SJCRH30 (cell line): ENCODE measurements at regions not wholly inside any gene's neighbourhood (a gene's known extent, or its start where the extent isn't known, plus 50 kb on each side); places are given as distances from the start of the nearest gene placed in this dataset.
A peak's percentile ranks its signal among the peaks of the same experiment; 100 is the strongest.

Experiments used
- DNase-seq, 2 experiments: peaks; one replicate each; pipeline ENCODE4 v3.0.0-alpha.2; 2015 to 2020
- H3K27ac ChIP-seq: fragments of 250-450 bp; sonication (Bioruptor Pico); 2 replicates; pipeline ENCODE4 v1.5.1; 2020; ENCODE audit warnings: mild to moderate bottlenecking, moderate library complexity
- H3K27me3 ChIP-seq: fragments of 250-450 bp; sonication (Bioruptor Pico); 2 replicates; pipeline ENCODE4 v1.5.1; 2020; ENCODE audit warnings: mild to moderate bottlenecking, moderate library complexity
- H3K36me3 ChIP-seq: fragments of 250-450 bp; sonication (Bioruptor Pico); 2 replicates; pipeline ENCODE4 v1.5.1; 2020; ENCODE audit warnings: mild to moderate bottlenecking, moderate library complexity
- H3K4me1 ChIP-seq: fragments of 250-450 bp; sonication (Bioruptor Pico); 2 replicates; pipeline ENCODE4 v1.5.1; 2020; ENCODE audit warnings: mild to moderate bottlenecking, moderate library complexity
- H3K4me3 ChIP-seq: fragments of 250-450 bp; sonication (Bioruptor Pico); 2 replicates; pipeline ENCODE4 v1.5.1; 2020; ENCODE audit warnings: mild to moderate bottlenecking, moderate library complexity
- H3K9me3 ChIP-seq: fragments of 250-450 bp; sonication (Bioruptor Pico); replicated peaks from 2 replicates; pipeline ENCODE4 v1.5.1; 2020; ENCODE audit warnings: mild to moderate bottlenecking, moderate library complexity

DNA sequence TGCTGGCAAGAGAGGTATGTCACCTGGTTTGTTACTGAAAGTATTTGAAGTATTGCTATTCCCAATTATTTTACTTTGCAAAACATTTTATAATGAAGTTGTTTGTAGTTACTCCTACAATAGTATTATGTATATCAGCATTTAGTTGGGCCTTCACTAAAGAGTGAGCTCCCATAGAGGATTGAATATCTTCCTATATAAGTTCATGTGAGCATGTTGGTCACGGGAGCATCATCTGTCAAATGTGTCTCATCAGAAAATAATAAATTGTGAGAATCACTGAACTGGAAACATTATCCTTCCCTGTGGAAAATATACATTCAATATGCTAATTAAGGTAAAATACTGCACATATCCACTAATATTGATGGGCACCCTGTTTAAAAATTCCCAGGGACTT, 360.1 kb upstream of the ADGRL3 start:
- no peak for DNase-seq
- Histone ChIP-seq H3K27me3 (no peaks in the 10 kb centered on the region), H3K4me3 (no peak overlapping the region), H3K4me1 (no peaks in the 10 kb centered on the region), H3K36me3 (no peaks in the 10 kb centered on the region), H3K27ac (no peak overlapping the region), H3K9me3 (no peaks in the 10 kb centered on the region)

- Histone ChIP-seq H3K4me1 (no peaks in the 10 kb centered on the region), H3K9me3 (no peaks in the 10 kb centered on the region), H3K27ac (no peak overlapping the region), H3K36me3 (no peaks in the 10 kb centered on the region), H3K4me3 (no peak overlapping the region), H3K27me3 (no peaks in the 10 kb centered on the region)
- DNase-seq: no peak
Observed at GRCh38 chr4:60846678-60847077, 353.4 kb upstream of the ADGRL3 start.

GRCh38 chr4:60847614-60848013, 352.5 kb upstream of the ADGRL3 start:
- Histone ChIP-seq H3K4me1 (no peaks in the 10 kb centered on the region), H3K36me3 (no peaks in the 10 kb centered on the region), H3K9me3 (no peaks in the 10 kb centered on the region), H3K4me3 (no peak overlapping the region), H3K27ac (no peak overlapping the region), H3K27me3 (no peaks in the 10 kb centered on the region)
- no peak for DNase-seq

DNA sequence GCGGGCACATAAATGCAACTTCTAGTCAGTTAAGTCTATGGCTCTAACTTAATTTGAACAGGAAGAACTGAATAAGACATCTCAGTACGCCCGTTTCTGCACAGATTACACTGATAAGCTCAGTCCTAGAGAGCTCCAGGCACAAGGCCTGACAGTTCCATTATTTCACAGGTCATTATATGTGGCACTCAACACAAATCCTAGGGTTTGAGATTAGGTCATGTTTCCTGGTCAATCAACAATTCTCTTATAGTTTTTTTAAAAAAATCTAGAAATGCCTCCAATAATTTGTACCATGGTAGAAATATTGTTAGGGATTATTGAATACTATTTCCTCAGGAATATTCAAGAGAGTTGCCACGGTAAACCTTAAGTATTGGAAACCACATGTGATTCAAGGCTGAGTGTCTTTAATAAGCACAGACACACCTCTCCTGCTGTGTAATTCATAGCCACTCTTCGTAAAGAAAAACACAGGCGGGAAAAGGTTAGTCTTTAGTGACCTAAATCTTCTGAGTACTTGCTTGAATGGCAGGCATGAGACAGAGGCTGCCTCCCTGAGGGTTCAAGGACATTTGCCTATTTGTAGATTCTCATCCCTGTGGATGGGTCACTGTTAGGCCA, 342.9 kb upstream of the ADGRL3 start:
- H3K9me3 ChIP-seq: no peaks in the 10 kb centered on the region
- H3K36me3 ChIP-seq: no peaks in the 10 kb centered on the region
- no peak for DNase-seq
- no peaks in the 10 kb centered on the region for H3K4me1 ChIP-seq
- no peak overlapping the region for H3K27ac ChIP-seq
- no peaks in the 10 kb centered on the region; the same call in 1 of the 2 replicates for H3K27me3 ChIP-seq
- H3K4me3 ChIP-seq: no peak overlapping the region

DNA sequence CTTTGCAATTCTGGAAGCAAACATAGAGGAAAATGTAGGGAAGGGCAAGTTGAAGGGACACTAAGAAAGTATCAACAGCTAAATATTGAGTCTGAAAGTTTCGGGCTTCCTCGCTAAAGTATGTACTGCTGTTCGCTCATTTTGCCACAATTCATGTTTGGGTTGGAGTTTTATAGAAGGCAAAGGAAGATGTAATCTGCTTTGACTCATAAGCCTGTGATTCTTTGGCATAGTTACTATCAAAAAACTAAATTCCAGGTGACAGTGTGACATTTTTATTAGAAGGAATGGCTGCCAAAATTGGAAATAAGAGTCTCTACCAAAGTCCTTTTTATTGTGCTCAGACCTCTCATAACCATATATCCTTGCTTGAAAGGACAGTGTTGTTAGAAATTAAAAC, 336.7 kb upstream of the ADGRL3 start:
- DNase-seq: no peak
- no peak overlapping the region for H3K4me3 ChIP-seq
- no peaks in the 10 kb centered on the region for H3K9me3 ChIP-seq
- H3K36me3 ChIP-seq: no peaks in the 10 kb centered on the region
- H3K27me3 ChIP-seq: no peaks in the 10 kb centered on the region
- no peaks in the 10 kb centered on the region for H3K4me1 ChIP-seq
- no peak overlapping the region for H3K27ac ChIP-seq

DNA sequence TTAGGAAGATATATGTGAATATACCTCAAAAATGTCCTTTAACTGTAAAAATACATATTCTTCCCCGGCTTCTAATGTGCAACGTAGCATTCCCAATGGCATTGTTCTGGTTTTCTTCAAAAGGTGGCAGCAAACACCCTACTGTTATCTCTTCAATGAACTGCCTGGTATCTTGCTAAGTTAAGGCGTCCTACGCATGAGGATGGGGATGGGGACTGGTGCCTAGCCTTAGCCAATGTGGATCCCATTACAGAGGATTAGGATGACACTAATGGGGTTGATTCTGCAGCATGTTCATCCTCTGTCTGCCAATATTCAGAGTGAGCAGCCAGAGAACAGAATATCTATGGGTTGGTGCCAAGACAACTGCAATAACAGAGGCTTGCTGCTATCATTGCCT, 334.9 kb upstream of the ADGRL3 start:
- no peaks in the 10 kb centered on the region for H3K27me3 ChIP-seq
- no peaks in the 10 kb centered on the region for H3K4me1 ChIP-seq
- no peaks in the 10 kb centered on the region for H3K9me3 ChIP-seq
- no peak overlapping the region for H3K27ac ChIP-seq
- H3K4me3 ChIP-seq: no peak overlapping the region
- H3K36me3 ChIP-seq: no peaks in the 10 kb centered on the region
- DNase-seq: no peak

- H3K27ac ChIP-seq: no peak overlapping the region
- H3K4me1 ChIP-seq: no peaks in the 10 kb centered on the region
- DNase-seq: no peak
- no peaks in the 10 kb centered on the region for H3K27me3 ChIP-seq
- H3K36me3 ChIP-seq: no peaks in the 10 kb centered on the region
- no peak overlapping the region for H3K4me3 ChIP-seq
- H3K9me3 ChIP-seq: no peaks in the 10 kb centered on the region
Observed at GRCh38 chr4:60868232-60868960, 331.7 kb upstream of the ADGRL3 start.

DNA sequence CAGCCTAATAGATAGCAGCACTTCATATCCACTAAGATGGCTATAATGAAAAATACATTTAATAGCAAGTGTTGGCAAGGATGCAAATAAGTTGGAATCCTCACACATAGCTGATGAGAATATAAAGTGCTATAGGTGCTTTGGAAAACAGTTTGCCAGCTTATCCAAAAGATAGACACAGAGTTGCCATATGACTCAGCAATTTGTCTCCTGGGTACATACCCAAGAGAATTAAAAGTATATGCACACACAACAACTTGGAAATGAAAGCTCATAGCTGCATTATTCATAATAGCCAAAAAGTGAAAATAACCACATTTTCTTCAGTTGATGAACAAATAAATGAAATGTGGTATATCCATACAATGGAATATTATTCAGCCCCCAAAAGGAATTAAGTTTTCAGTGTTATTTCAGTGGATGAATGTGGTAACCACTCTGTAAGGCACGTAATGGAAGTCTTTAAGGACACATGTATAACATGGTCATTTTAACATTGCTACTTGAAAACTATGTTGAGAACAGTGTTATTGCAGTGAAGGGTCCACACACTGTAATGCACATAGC, 320.9 kb upstream of the ADGRL3 start:
- no peaks in the 10 kb centered on the region for H3K27me3 ChIP-seq
- no peak overlapping the region for H3K27ac ChIP-seq
- H3K9me3 ChIP-seq: no peaks in the 10 kb centered on the region
- no peaks in the 10 kb centered on the region for H3K4me1 ChIP-seq
- no peak for DNase-seq
- H3K4me3 ChIP-seq: no peak overlapping the region
- H3K36me3 ChIP-seq: no peaks in the 10 kb centered on the region

DNA sequence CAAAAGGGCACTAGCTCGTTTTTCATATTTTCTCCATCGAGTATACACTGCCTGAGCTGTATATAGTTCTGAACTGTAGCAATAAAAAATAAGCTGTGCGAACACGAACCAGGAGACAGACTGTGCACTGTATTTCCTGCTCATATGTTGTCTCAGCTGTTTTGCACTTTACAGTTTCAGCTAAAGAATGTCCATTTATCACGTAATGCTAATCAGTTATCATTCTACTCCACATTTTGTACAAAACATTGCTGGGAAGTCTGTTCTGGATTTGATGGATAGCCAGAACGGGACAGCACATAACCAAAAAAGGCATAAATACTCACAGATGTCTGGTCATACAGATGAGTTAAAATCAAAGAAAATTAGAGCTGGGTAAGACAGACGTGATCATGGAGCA, 315.5 kb upstream of the ADGRL3 start:
- Histone ChIP-seq H3K9me3 (no peaks in the 10 kb centered on the region), H3K36me3 (no peaks in the 10 kb centered on the region), H3K27ac (no peak overlapping the region), H3K4me3 (no peak overlapping the region), H3K27me3 (no peaks in the 10 kb centered on the region), H3K4me1 (no peaks in the 10 kb centered on the region; the same call in 1 of the 2 replicates)
- DNase-seq: peak in 1 of 2 experiments; percentile 22

DNA sequence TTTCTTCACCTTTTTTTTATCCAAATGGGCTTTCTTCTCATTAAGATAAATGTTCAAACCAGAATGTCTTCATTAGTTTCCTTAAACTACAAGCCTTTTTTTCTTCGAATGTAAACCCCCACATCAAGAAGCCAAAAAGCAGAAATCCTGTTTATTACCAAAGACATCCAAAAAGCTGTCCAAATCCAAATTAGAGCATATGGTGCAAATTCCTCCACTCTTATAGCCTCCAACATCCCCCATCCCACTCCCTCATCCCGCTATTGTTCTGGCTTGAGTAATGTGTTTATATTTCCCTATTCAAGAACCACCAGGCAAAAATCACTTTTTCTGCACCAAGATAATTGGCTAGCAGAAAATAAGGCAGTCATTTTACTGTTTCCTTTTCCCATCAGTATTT, 315.1 kb upstream of the ADGRL3 start:
- no peak for DNase-seq

GRCh38 chr4:60890743-60891142, 309.4 kb upstream of the ADGRL3 start:
- no peaks in the 10 kb centered on the region for H3K36me3 ChIP-seq
- no peaks in the 10 kb centered on the region for H3K27me3 ChIP-seq
- no peaks in the 10 kb centered on the region for H3K4me1 ChIP-seq
- H3K27ac ChIP-seq: no peak overlapping the region
- no peak for DNase-seq
- no peaks in the 10 kb centered on the region for H3K9me3 ChIP-seq
- H3K4me3 ChIP-seq: no peak overlapping the region

More for the DNA sequence above, 315.1 kb upstream of the ADGRL3 start:
- H3K27me3 ChIP-seq: no peaks in the 10 kb centered on the region
- no peaks in the 10 kb centered on the region for H3K9me3 ChIP-seq
- H3K4me3 ChIP-seq: no peak overlapping the region
- H3K27ac ChIP-seq: no peak overlapping the region
- no peaks in the 10 kb centered on the region for H3K36me3 ChIP-seq
- H3K4me1 ChIP-seq: no peaks in the 10 kb centered on the region; the same call in 1 of the 2 replicates

GRCh38 chr4:60891947-60892346, 308.2 kb upstream of the ADGRL3 start:
- Histone ChIP-seq H3K4me3 (no peak overlapping the region), H3K27ac (no peak overlapping the region), H3K9me3 (no peaks in the 10 kb centered on the region), H3K36me3 (no peaks in the 10 kb centered on the region), H3K27me3 (no peaks in the 10 kb centered on the region), H3K4me1 (no peaks in the 10 kb centered on the region)
- no peak for DNase-seq

- Histone ChIP-seq H3K4me1 (no peaks in the 10 kb centered on the region), H3K27ac (no peak overlapping the region), H3K36me3 (no peaks in the 10 kb centered on the region), H3K9me3 (no peaks in the 10 kb centered on the region), H3K27me3 (no peaks in the 10 kb centered on the region), H3K4me3 (no peak overlapping the region)
- DNase-seq: no peak
Observed at GRCh38 chr4:60897415-60897814, 302.7 kb upstream of the ADGRL3 start.

DNA sequence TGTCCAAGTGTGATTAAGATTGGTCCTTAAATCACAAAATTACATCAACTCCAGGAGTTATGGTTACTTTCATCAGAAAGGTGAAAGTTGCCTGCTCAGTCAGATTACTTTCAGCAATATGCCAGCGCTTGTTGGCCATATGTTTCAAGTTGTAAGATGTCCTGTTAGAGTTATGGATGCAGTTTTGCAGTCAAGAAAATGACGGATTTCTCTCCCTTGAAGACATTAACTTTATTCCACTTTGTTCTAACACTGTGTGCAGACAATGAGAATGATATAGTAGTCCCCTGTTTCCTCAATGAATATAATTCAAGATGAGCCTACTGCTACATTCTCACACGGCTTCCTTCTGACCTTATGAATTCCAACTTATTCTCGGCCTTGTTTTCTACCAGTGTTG, 295.0 kb upstream of the ADGRL3 start:
- Histone ChIP-seq H3K27ac (no peak overlapping the region), H3K36me3 (no peaks in the 10 kb centered on the region), H3K4me3 (no peak overlapping the region), H3K4me1 (no peaks in the 10 kb centered on the region), H3K9me3 (no peaks in the 10 kb centered on the region), H3K27me3 (no peaks in the 10 kb centered on the region)
- no peak for DNase-seq

GRCh38 chr4:60911127-60911526, 289.0 kb upstream of the ADGRL3 start:
- Histone ChIP-seq H3K4me1 (no peaks in the 10 kb centered on the region), H3K27me3 (no peaks in the 10 kb centered on the region), H3K27ac (no peak overlapping the region), H3K4me3 (no peak overlapping the region), H3K36me3 (no peaks in the 10 kb centered on the region), H3K9me3 (no peaks in the 10 kb centered on the region)
- no peak for DNase-seq

DNA sequence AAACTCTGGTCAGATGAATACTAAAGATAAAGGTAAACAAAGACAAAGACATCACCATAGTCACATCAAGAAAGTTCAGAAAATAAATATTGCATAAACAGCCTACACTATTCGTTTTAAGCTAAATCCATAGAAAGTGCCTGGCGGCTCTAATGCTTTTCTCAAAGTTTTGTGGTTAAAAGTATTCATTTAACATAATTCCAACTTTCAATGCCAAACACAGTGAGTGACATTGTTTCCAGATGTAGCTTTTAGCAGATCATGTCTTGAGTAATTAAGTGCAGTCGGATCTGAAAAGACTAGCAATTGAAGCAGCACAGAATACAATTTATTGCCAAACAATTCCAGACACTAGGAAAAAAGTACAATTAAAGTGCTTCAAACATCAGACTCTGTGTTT, 287.1 kb upstream of the ADGRL3 start:
- Histone ChIP-seq H3K4me1 (no peaks in the 10 kb centered on the region), H3K27me3 (no peaks in the 10 kb centered on the region), H3K9me3 (no peaks in the 10 kb centered on the region), H3K36me3 (no peaks in the 10 kb centered on the region), H3K4me3 (no peak overlapping the region), H3K27ac (no peak overlapping the region)
- DNase-seq: no peak
